Chondrocyte (in vitro differentiated cells): ENCODE measurements at regions not wholly inside any gene's neighbourhood (a gene's known extent, or its start where the extent isn't known, plus 50 kb on each side); places are given as distances from the start of the nearest gene placed in this dataset.

ENCODE experiments used
- DNase-seq: peaks from one replicate; pipeline ENCODE4 v3.0.0; 2021; ENCODE audit warnings: mixed read lengths, low spot score
- H3K27ac Mint-ChIP-seq: one replicate; pipeline ENCODE4 v1.8.0; 2021; ENCODE audit warnings: mild to moderate bottlenecking, moderate library complexity, mixed read lengths; ENCODE audit not compliant: unreplicated experiment
- H3K27me3 Mint-ChIP-seq: 2 replicates; pipeline ENCODE4 v1.8.0; 2021; ENCODE audit warnings: low read depth, mixed read lengths
- H3K36me3 Mint-ChIP-seq: 2 replicates; pipeline ENCODE4 v1.8.0; 2021; ENCODE audit warnings: low read depth, mixed read lengths
- H3K4me1 Mint-ChIP-seq: 2 replicates; pipeline ENCODE4 v1.8.0; 2021; ENCODE audit warnings: low read depth, mild to moderate bottlenecking, mixed read lengths
- H3K4me3 Mint-ChIP-seq: one replicate; pipeline ENCODE4 v1.8.0; 2021; ENCODE audit warnings: mild to moderate bottlenecking, moderate library complexity, mixed read lengths; ENCODE audit not compliant: unreplicated experiment
- H3K9me3 Mint-ChIP-seq: 2 replicates; pipeline ENCODE4 v1.8.0; 2021; ENCODE audit warnings: low read depth, mixed read lengths
- TF ChIP-seq, protein P1 (sequence below): fragments of 200-600 bp; sonication (generic); IDR thresholded peaks from 2 replicates; pipeline ENCODE4 v1.5.0; 2021; ENCODE audit warnings: antibody characterized with exemption, mild to moderate bottlenecking, moderate library complexity

DNA sequence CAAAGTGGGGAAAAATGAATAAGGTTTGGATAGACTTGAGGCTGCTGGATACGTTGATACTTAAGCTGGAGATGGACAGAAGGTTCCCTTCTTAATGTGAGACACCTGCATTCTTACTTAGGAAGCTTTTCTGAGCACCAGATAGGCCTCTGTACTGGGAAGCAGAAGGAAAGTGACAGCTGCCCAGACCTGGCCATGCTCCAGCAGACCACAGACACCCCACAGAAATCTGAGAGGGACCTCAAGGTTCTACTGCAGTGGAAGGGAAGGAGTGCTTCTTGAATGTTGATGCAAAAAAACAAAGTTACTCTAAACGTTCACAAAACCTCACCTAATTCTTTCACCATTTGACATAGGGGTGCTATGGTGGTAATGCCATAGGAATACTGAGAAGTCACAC lies 642.1 kb upstream of the ID2 start:
- no peaks in the 10 kb centered on the region for H3K27me3 Mint-ChIP-seq
- DNase-seq, result no peak
- peaks cover 7% of the 10 kb centered on the region for H3K9me3 Mint-ChIP-seq
- H3K4me1 Mint-ChIP-seq, result no peaks in the 10 kb centered on the region
- H3K36me3 Mint-ChIP-seq, result peaks cover 2% of the 10 kb centered on the region
- TF ChIP-seq, protein P1, sequence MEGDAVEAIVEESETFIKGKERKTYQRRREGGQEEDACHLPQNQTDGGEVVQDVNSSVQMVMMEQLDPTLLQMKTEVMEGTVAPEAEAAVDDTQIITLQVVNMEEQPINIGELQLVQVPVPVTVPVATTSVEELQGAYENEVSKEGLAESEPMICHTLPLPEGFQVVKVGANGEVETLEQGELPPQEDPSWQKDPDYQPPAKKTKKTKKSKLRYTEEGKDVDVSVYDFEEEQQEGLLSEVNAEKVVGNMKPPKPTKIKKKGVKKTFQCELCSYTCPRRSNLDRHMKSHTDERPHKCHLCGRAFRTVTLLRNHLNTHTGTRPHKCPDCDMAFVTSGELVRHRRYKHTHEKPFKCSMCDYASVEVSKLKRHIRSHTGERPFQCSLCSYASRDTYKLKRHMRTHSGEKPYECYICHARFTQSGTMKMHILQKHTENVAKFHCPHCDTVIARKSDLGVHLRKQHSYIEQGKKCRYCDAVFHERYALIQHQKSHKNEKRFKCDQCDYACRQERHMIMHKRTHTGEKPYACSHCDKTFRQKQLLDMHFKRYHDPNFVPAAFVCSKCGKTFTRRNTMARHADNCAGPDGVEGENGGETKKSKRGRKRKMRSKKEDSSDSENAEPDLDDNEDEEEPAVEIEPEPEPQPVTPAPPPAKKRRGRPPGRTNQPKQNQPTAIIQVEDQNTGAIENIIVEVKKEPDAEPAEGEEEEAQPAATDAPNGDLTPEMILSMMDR, result no peak
- H3K4me3 Mint-ChIP-seq, result no peak overlapping the region
- H3K27ac Mint-ChIP-seq, result no peak overlapping the region

DNA sequence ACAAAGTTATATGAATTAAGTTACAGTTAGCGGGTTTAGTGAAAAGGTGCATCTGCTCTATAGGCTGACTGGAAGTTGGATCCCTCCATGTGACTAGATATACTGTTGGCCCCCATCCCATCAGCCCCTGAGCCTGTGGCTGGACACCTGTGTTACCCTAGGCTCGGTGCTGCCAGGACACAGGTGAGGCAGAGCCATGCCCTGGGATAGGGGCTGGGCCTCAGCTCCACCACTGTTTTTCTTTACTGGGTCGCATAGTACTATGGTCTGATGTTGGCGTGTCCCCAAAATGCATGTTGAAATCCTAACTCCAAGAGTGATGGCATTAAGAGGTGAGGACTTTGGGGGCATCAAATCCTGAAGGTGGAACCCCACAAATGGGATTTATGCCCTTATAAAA lies 638.6 kb upstream of the ID2 start:
- Mint-ChIP-seq H3K36me3 (peaks cover 2% of the 10 kb centered on the region), H3K4me1 (no peaks in the 10 kb centered on the region), H3K27me3 (peaks cover 8% of the 10 kb centered on the region), H3K9me3 (peaks cover 7% of the 10 kb centered on the region), H3K27ac (no peak overlapping the region), H3K4me3 (no peak overlapping the region)
- TF ChIP-seq, protein P1, result no peak
- no peak for DNase-seq

DNA sequence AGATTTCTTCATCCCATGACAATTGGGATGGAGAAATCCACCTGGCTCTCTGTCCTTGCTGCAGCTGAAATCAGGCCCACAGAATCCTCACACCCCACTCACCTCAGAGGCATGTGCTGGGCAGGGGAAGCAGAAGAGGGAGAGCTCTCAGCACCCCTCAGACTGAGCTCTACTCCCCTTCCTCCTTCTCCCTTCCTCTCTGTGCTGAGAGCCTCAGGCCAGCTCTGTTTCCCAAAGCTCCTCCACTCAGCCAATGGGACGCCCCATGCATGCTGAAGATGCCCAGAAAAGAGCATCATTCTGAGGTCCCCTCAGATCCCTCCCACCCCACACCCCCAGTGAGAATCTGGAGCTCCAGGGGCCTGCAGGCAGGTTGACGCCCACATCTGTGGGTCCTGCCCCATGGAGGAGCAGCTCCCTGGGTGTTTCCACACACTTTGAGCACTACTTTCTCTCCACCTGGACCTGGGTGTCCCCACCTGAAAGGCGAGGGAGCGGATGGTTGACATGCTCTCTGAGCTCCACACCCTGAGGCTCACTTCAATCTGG lies 637.7 kb upstream of the ID2 start:
- DNase-seq, result no peak
- Mint-ChIP-seq H3K4me1 (no peaks in the 10 kb centered on the region), H3K9me3 (peaks cover 7% of the 10 kb centered on the region), H3K36me3 (peaks cover 2% of the 10 kb centered on the region), H3K4me3 (no peak overlapping the region), H3K27ac (no peak overlapping the region), H3K27me3 (peaks cover 8% of the 10 kb centered on the region)
- TF ChIP-seq, protein P1, result no peak

DNA sequence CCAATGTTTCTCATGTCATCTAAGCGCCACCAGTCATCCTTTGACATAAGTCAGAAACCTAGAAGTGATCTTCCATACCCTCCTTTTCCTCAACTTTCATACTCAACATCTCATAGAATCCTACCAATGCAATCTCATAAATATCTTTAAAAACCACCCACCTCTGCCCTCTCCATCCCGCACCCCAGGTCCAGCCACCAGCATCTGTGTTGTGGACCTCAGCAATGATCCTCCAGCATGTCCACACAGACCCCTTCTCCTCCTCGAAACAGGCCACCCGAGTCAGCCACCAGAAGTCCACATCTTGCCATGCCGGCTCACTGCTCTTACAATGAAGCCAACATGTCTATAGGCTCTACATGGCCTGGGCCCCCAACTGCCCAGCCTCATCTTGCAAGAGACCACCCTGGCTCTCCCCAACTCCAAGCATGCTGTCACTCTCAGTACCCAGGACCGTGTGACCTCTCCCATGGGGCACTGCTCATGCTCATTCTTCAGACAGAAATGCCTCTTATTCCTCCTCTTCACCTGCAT lies 636.7 kb upstream of the ID2 start:
- Mint-ChIP-seq H3K27ac (no peak overlapping the region), H3K27me3 (peaks cover 8% of the 10 kb centered on the region)

DNA sequence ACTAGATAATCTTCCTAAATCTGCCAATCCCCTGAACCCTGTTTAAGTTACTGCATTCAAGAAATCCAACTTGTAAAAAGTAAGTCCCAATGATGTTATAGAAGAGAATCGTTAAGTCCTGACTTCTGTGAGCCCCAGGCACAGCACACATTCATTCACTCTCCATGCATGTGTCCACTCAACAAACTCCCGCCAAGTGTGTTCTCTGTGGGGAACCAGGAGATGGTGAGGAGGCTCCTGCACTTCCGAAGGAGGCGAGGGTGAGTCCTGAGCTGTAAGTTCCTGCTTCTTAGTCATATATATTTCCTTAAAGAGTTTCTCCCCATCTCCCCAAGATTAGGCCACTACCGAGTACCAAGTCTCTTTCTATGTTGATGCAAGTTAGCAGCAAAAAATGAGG lies 635.0 kb upstream of the ID2 start:
- H3K27ac Mint-ChIP-seq, result no peak overlapping the region
- H3K36me3 Mint-ChIP-seq, result peaks cover 2% of the 10 kb centered on the region
- H3K9me3 Mint-ChIP-seq, result peaks cover 7% of the 10 kb centered on the region
- H3K27me3 Mint-ChIP-seq, result peaks cover 8% of the 10 kb centered on the region
- TF ChIP-seq, protein P1, result no peak
- H3K4me1 Mint-ChIP-seq, result no peaks in the 10 kb centered on the region
- no peak for DNase-seq
- no peak overlapping the region for H3K4me3 Mint-ChIP-seq

More for the DNA sequence above, 636.7 kb upstream of the ID2 start:
- no peak for DNase-seq
- Mint-ChIP-seq H3K4me1 (no peaks in the 10 kb centered on the region), H3K4me3 (no peak overlapping the region), H3K9me3 (peaks cover 7% of the 10 kb centered on the region), H3K36me3 (peaks cover 2% of the 10 kb centered on the region)
- TF ChIP-seq, protein P1, result no peak
